NB4 (cell line): ENCODE measurements at regions not wholly inside any gene's neighbourhood (a gene's known extent, or its start where the extent isn't known, plus 50 kb on each side); places are given as distances from the start of the nearest gene placed in this dataset.

ENCODE experiments used
- DNase-seq: peaks from one replicate; pipeline ENCODE4 v3.0.0; 2010; ENCODE audit warnings: low read depth
- H3K4me3 ChIP-seq: one replicate; pipeline ENCODE4 v1.5.1; 2011; ENCODE audit warnings: mild to moderate bottlenecking, low read depth, low read length, moderate library complexity
- CTCF ChIP-seq: IDR thresholded peaks from one replicate; pipeline ENCODE4 v1.5.1; 2012; ENCODE audit warnings: low read depth, low read length
- MYC ChIP-seq: IDR thresholded peaks from 2 replicates; pipeline ENCODE4 v1.6.1; 2011; ENCODE audit warnings: low read depth, low read length
- POLR2A ChIP-seq: IDR thresholded peaks from 2 replicates; pipeline ENCODE4 v1.6.1; 2011; ENCODE audit warnings: mild to moderate bottlenecking; ENCODE audit not compliant: insufficient read length; ENCODE audit errors: extremely low read depth
- TF ChIP-seq, protein P1 (sequence below): IDR thresholded peaks from 2 replicates; pipeline ENCODE4 v1.6.1; 2011; ENCODE audit warnings: low read depth, low read length

GRCh38 chrX:39449352-39449751, 648.1 kb downstream of the MID1IP1 start:
- DNase-seq, result no peak
- TF ChIP-seq, protein P1, sequence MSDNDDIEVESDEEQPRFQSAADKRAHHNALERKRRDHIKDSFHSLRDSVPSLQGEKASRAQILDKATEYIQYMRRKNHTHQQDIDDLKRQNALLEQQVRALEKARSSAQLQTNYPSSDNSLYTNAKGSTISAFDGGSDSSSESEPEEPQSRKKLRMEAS, result no peak

DNA sequence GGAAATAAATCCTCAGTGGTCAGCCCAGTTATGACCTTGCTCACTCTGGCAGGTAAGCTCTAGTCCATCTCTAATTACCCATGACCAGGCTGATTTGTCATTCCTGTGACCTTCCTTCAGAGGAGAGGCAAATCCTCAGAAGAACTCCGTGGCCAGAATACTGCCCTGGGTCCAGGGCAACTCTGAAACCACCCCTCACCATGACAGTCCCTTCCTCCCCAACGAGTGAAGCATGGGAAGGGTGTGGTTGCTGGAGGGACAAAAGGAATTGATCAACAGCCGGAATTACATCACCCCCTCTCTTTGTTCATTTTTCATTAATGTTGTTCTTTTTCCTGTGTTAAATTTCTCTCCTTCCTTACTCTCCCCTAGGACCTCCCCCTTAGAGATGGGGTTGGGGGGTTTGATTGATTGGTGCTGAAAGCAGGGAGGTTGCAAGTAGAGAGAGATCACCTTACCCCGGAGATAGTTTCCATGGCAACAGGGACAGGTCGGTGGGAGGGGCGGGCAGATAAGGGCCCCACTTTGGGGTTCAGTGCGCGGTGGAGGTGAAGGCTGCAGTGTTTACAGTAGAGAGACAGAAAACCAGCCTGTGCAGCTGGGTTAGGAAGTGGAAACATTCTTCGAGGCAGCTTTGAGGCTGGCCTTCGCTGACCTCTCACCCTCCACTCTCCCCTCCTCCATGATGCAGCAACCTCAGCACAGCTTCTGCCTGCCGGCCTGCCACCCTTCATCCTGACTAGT, 647.4 kb downstream of the BCOR start:
- no peak overlapping the region for H3K4me3 ChIP-seq
- no peak for TF ChIP-seq CTCF
- TF ChIP-seq, protein P1, result no peak
- no peak for TF ChIP-seq POLR2A
- TF ChIP-seq MYC, result no peak
- DNase-seq, result no peak

More at GRCh38 chrX:39449352-39449751, 648.1 kb downstream of the MID1IP1 start:
- no peak overlapping the region for H3K4me3 ChIP-seq

GRCh38 chrX:39451046-39451445, 646.7 kb downstream of the BCOR start:
- TF ChIP-seq CTCF (no peak), POLR2A (no peak), MYC (no peak)
- TF ChIP-seq, protein P1, result no peak
- H3K4me3 ChIP-seq, result no peak overlapping the region
- no peak for DNase-seq

- DNase-seq, result no peak
Measured at GRCh38 chrX:39452401-39452800, 645.4 kb downstream of the BCOR start.

DNA sequence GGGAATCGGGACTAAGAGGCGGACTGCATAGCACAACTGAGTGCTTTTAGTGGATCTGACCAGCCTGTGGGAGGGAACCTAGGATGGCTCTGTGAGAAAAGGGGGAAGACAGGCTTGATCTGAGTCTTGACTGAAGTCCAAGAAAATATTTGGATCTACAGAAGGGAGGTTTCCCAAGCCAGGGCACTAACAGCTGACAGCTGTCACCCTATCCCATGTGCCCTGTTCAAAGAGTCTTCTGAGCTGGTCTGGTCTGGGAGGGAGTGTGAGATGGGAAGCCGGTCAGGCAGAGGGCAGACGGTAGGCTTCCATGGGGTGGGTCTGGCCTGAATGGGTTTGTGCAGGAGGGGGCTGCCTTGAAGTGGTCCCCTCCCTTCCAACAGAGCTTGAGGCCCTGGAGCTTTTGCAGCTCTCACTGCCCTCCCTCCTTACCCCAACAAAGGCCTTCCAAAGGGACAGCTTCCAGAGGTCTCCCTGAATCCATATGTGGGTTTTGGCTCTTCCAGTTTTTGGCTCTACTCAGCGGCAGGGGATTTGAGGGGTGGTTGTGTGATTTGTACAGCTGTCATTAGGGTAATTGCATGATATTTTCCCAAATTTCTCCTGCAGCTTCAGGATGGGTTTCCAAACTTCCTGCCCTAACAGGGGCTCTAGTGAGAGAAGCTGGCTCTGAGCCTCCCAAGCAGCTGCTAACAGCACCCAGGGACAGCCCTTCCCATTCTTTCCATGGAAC, 643.7 kb downstream of the BCOR start:
- H3K4me3 ChIP-seq, result no peak overlapping the region
- DNase-seq, result no peak

More at GRCh38 chrX:39452401-39452800, 645.4 kb downstream of the BCOR start:
- TF ChIP-seq, protein P1, result no peak
- no peak for TF ChIP-seq CTCF
- TF ChIP-seq MYC, result no peak
- no peak for TF ChIP-seq POLR2A
- H3K4me3 ChIP-seq, result no peak overlapping the region

More for the DNA sequence above, 643.7 kb downstream of the BCOR start:
- TF ChIP-seq CTCF (no peak), MYC (no peak), POLR2A (no peak)
- TF ChIP-seq, protein P1, result no peak
